SK-N-MC (cell line): ENCODE measurements at regions not wholly inside any gene's neighbourhood (a gene's known extent, or its start where the extent isn't known, plus 50 kb on each side); places are given as distances from the start of the nearest gene placed in this dataset.
A peak's percentile ranks its signal among the peaks of the same experiment; 100 is the strongest.
"Not testable (repeated sequence)": the region's sequence is repeated elsewhere in the genome, so short reads cannot be mapped to it uniquely, and the experiment has no call there.

Experiments used
- DNase-seq: peaks from one replicate; pipeline ENCODE4 v3.0.0-alpha.2; 2011; ENCODE audit warnings: low read depth, low spot score
- H3K27ac ChIP-seq: fragments of 200-600 bp; sonication (generic); 2 replicates; pipeline ENCODE4 v1.5.1; 2016; ENCODE audit warnings: mixed run types
- H3K36me3 ChIP-seq: fragments of 200-600 bp; sonication (generic); 2 replicates; pipeline ENCODE4 v1.6.1; 2017; ENCODE audit warnings: antibody characterized with exemption, low read length, mixed read lengths; ENCODE audit not compliant: insufficient read depth
- H3K4me3 ChIP-seq: fragments of 200-600 bp; sonication (generic); 2 replicates; pipeline ENCODE4 v1.5.1; 2016
- H3K9ac ChIP-seq: fragments of 200-600 bp; sonication (generic); 2 replicates; pipeline ENCODE4 v1.8.0; 2017; ENCODE audit warnings: mixed run types, mixed read lengths; ENCODE audit not compliant: insufficient read length
- H3K9me3 ChIP-seq: fragments of 200-600 bp; sonication (generic); 2 replicates; pipeline ENCODE4 v1.6.1; 2017; ENCODE audit warnings: low read depth, mild to moderate bottlenecking, antibody characterized with exemption, low read length, moderate library complexity, mixed read lengths
- EZH2 ChIP-seq: fragments of 200-600 bp; sonication (generic); IDR thresholded peaks from one replicate; pipeline ENCODE4 v1.6.1; 2017; ENCODE audit warnings: antibody characterized with exemption
- FOXP2 ChIP-seq: optimal IDR thresholded peaks from 2 replicates; pipeline ENCODE3; 2011; ENCODE audit warnings: mild to moderate bottlenecking, moderate library complexity; ENCODE audit not compliant: insufficient read depth; ENCODE audit errors: extremely low read length, control extremely low read depth
- POLR2AphosphoS5 ChIP-seq: IDR thresholded peaks from 2 replicates; pipeline ENCODE4 v1.6.1; 2012; ENCODE audit warnings: mild to moderate bottlenecking, low read depth, low read length, borderline replicate concordance

DNA sequence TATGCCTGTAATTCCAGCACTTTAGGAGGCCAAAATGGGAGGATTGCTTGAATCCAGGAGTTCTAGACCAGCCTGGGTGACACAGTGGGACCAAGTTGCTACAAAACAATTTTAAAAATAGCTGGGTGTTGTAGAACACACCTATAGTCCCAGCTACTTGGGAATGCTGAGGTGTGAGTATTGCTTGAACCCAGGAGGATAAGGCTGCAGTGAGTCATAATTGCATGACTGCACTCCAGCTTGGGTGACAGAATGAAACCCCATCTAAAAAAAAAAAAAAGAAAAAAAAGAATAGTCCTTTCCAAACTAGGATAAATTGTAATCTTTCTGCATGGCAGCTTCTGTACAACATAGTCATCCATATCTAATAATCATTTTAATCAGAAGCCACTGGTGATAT lies 270.1 kb upstream of the INTU start:
- no peaks in the 10 kb centered on the region for H3K36me3 ChIP-seq
- H3K4me3 ChIP-seq = no peak overlapping the region
- TF ChIP-seq POLR2AphosphoS5 = no peak
- no peak for TF ChIP-seq EZH2
- no peaks in the 10 kb centered on the region; the same call in 1 of the 2 replicates for H3K9me3 ChIP-seq
- H3K9ac ChIP-seq = no peak overlapping the region
- no peak for DNase-seq
- H3K27ac ChIP-seq = no peak overlapping the region

- no peaks in the 10 kb centered on the region for H3K36me3 ChIP-seq
- no peak overlapping the region for H3K9ac ChIP-seq
- TF ChIP-seq FOXP2 (no peak), EZH2 (no peak), POLR2AphosphoS5 (no peak)
- H3K9me3 ChIP-seq = no peaks in the 10 kb centered on the region; the same call in 1 of the 2 replicates
- no peak overlapping the region for H3K4me3 ChIP-seq
- no peak overlapping the region for H3K27ac ChIP-seq
- DNase-seq = no peak
Measured at GRCh38 chr4:127364397-127364796, 268.4 kb upstream of the INTU start.

DNA sequence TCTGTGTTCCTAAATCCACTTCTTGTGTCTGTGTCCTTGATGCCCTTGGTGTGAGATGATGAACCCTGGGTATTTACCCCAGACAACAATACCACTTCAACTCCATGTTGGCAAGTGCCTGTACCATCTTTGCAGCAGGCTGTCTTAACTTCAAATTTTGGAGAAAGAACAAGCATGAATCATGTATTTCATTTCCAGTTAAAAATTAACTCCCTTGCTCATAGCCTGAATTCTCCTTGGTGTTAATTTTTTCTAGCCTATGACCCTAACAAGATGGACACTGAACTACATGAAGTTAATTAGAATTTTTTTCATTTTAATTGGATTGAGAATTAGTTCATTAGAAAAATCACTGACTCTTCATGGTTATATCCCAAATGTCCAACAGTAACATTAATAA lies 267.8 kb upstream of the INTU start:
- TF ChIP-seq FOXP2 = no peak
- TF ChIP-seq EZH2 = no peak
- TF ChIP-seq POLR2AphosphoS5 = no peak
- Histone ChIP-seq H3K4me3 (no peak overlapping the region), H3K9ac (no peak overlapping the region), H3K27ac (no peak overlapping the region), H3K9me3 (no peaks in the 10 kb centered on the region; the same call in 1 of the 2 replicates), H3K36me3 (no peaks in the 10 kb centered on the region)
- DNase-seq = no peak

DNA sequence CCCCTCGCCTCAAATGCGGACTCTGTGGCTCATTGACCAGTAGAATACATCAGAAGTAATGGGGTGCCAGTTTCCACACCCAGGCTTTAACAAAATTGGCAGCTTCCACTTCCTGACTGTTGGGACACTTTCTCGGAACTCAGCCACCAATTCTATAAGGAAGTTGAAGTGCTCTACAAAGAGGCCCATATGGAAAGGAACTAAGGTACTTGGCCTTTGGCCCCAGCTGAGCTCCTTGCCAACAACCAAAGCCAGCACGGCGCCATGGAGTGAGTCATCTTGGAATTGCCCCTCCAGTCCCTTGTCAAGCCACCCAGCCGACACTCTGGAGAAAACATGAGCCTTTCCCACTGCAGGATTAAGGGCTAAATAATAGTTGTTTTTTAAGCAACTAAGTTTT lies 262.2 kb upstream of the INTU start:
- DNase-seq = no peak
- Histone ChIP-seq H3K4me3 (no peak overlapping the region), H3K36me3 (no peaks in the 10 kb centered on the region), H3K9me3 (no peaks in the 10 kb centered on the region), H3K27ac (no peak overlapping the region), H3K9ac (no peak overlapping the region)
- TF ChIP-seq EZH2 (no peak), POLR2AphosphoS5 (no peak), FOXP2 (no peak)

- no peak overlapping the region for H3K4me3 ChIP-seq
- H3K9ac ChIP-seq = no peak overlapping the region
- no peaks in the 10 kb centered on the region for H3K36me3 ChIP-seq
- no peaks in the 10 kb centered on the region for H3K9me3 ChIP-seq
- DNase-seq = no peak
- no peak overlapping the region for H3K27ac ChIP-seq
- TF ChIP-seq FOXP2 (no peak), EZH2 (no peak), POLR2AphosphoS5 (no peak)
Measured at GRCh38 chr4:127379499-127379898, 253.3 kb upstream of the INTU start.

- not testable (repeated sequence) for H3K9me3 ChIP-seq, H3K27ac ChIP-seq, H3K36me3 ChIP-seq, DNase-seq, H3K9ac ChIP-seq, H3K4me3 ChIP-seq
Measured at GRCh38 chr4:127379948-127380347, 252.8 kb upstream of the INTU start.

DNA sequence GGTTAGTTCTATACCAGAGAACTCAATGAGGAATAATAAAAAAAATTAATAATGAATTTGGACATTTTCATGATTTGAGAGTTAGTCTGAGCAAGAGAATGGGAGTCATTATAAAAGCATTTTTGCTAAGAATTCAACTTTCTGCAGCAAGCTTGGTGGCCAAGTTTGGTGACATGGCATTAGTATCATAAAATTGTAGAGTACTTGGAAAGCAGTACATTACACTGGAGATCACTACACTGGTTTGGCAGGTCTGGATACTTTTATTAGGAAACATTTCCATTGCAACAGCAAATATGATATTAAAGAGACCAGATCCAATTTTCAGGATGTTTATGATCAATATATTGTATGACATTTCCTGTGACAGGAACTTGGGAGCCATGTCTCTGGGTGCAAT lies 249.1 kb upstream of the INTU start:
- no peak overlapping the region for H3K4me3 ChIP-seq
- TF ChIP-seq FOXP2 (no peak), POLR2AphosphoS5 (no peak), EZH2 (no peak)
- no peak overlapping the region for H3K9ac ChIP-seq
- no peak overlapping the region for H3K27ac ChIP-seq
- H3K36me3 ChIP-seq = no peaks in the 10 kb centered on the region
- no peaks in the 10 kb centered on the region for H3K9me3 ChIP-seq
- no peak for DNase-seq

DNA sequence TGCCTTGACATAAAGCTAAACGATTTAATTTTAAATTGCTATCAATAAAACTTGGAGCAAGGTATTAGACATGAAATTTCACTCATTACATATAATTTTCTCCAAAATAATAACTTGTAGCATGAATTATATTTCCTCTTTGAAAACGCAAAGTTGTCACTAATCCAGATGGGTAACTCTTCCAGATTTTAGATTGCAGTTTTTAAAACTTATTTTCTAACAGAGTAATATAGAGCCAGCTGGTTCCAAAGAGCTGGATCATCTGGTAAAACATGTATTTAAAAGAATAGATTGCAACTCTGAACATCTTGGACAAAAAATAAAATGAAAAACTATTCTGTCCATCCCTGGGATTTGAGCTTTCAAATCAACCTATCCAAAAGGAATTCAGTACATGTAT lies 238.2 kb upstream of the INTU start:
- H3K4me3 ChIP-seq = no peak overlapping the region
- DNase-seq = no peak
- H3K27ac ChIP-seq = no peak overlapping the region
- no peaks in the 10 kb centered on the region for H3K36me3 ChIP-seq
- no peak overlapping the region for H3K9ac ChIP-seq
- H3K9me3 ChIP-seq = no peaks in the 10 kb centered on the region
- no peak for TF ChIP-seq FOXP2
- TF ChIP-seq EZH2 = no peak
- no peak for TF ChIP-seq POLR2AphosphoS5

DNA sequence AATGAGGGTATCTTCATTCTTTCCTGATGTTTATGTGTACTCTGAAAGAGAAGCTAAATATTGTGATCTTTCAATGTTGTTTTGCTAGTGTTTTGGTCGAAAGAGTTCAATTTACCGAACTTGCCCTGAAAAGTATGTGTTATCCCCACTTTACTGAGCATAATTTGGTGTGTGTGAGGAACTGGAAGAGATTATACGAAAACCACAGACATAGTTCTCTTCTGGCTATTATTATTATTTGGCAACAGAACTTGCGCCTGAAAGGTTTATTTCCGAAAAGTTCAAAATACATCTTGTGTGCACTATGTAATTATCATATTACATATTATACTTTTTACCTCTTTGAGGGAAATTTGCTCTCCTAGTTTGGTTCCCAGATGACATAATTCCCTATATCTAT lies 232.5 kb upstream of the INTU start:
- TF ChIP-seq FOXP2 = no peak
- TF ChIP-seq POLR2AphosphoS5 = no peak
- TF ChIP-seq EZH2 = no peak
- peak overlapping the region; percentile 56 for H3K9ac ChIP-seq
- DNase-seq = no peak
- H3K4me3 ChIP-seq = peak overlapping the region; percentile 41
- H3K27ac ChIP-seq = peak overlapping the region; percentile 94
- no peaks in the 10 kb centered on the region for H3K36me3 ChIP-seq
- no peaks in the 10 kb centered on the region for H3K9me3 ChIP-seq
